Heart right ventricle (tissue), 16 donors: ENCODE measurements at regions not wholly inside any gene's neighbourhood (a gene's known extent, or its start where the extent isn't known, plus 50 kb on each side); places are given as distances from the start of the nearest gene placed in this dataset.

Experiments
- ATAC-seq, 8 donors: fragments of 200-7000 bp; cut with Tn5 transposase; one replicate each; pipeline ENCODE4 v1.9.1; 2020; ENCODE audit warnings: mild to moderate bottlenecking in 8 of 8, moderate library complexity in 8 of 8, moderate number of reproducible peaks in 1 of 8
- DNase-seq, 2 donors: peaks; one replicate each; pipeline ENCODE4 v3.0.0-alpha.2; 2020
- H3K27ac ChIP-seq, 10 donors: fragments of 200-600 bp; sonication (generic) in 2 of 10; one replicate each; pipeline versions ENCODE4 v1.5.0 to v1.8.0; 2020 to 2022; ENCODE audit warnings: mild to moderate bottlenecking in 3 of 10
- H3K27me3 ChIP-seq, 7 donors: fragments of 200-600 bp; one replicate each; pipeline ENCODE4 v1.8.0; 2021 to 2022; ENCODE audit warnings: mild to moderate bottlenecking in 2 of 7
- H3K36me3 ChIP-seq, 9 donors: fragments of 200-600 bp; sonication (generic) in 1 of 9; one replicate each; pipeline versions ENCODE4 v1.5.0 to v1.8.0; 2020 to 2022; ENCODE audit warnings: mild to moderate bottlenecking in 2 of 9
- H3K4me1 ChIP-seq, 9 donors: fragments of 200-600 bp; sonication (generic) in 1 of 9; one replicate each; pipeline versions ENCODE4 v1.5.0 to v1.8.0; 2020 to 2022; ENCODE audit warnings: mild to moderate bottlenecking in 4 of 9
- H3K4me3 ChIP-seq, 10 donors: fragments of 200-600 bp; sonication (generic) in 2 of 10; one replicate each; pipeline versions ENCODE4 v1.5.0 to v1.8.0; 2020 to 2022; ENCODE audit warnings: mild to moderate bottlenecking in 7 of 10, moderate library complexity in 2 of 10
- H3K9me3 ChIP-seq, 11 donors: fragments of 200-600 bp in 10 of 11; sonication (generic) in 2 of 11; one replicate each; pipeline versions ENCODE4 v1.5.0 to v1.8.0; 2013 to 2022; ENCODE audit warnings: mild to moderate bottlenecking in 2 of 11, control low read depth in 1 of 11, moderate library complexity in 1 of 11
- CTCF ChIP-seq, 9 donors: fragments of 200-600 bp; sonication (generic) in 2 of 9; IDR thresholded peaks; one replicate each; pipeline versions ENCODE4 v1.5.0 to v1.8.0; 2021 to 2022; ENCODE audit warnings: antibody characterized with exemption in 9 of 9, mild to moderate bottlenecking in 5 of 9, moderate library complexity in 1 of 9
- WGBS, 2 donors: extraction: QIAGEN DNeasy Blood & Tissue Kit; methylation state at CpG; one replicate each; pipeline ENCODE4 v1.1.7; 2013; ENCODE audit warnings: inconsistent platforms in 1 of 2; 5-methylcytosine and 5-hydroxymethylcytosine counted together
- intact Hi-C, 10 donors: fragments of 100-400 bp; cut with DNase I; formaldehyde crosslinking; loops; one replicate each; pipeline versions ENCODE4 v1.11.1 to v1.14.2; 2022
- donor health status: Arrhythmogenic right ventricular cardiomyopathy.
- donor health status: ischemic (EF 13 %, LVEDD 7.1; RV severe dilation, severe dysfunction).
- donor health status: healthy with polysubstance abuse.
- donor health status: DM: no; HTN: yes; CAD: no.
- donor health status: DM: no; HTN: no; CAD: no.
- donor health status: ischemic (EF 25% LVEDD 6.9; RV normal size, moderate dysfunction).
- donor health status: ischemic (EF 25% LVEDD 5.7; RV mildly dilated, moderate dysfunction).
- donor health status: healthy.
- donor health status: DM: yes; HTN: yes; CAD: no.
- donor health status: Ischemic cardiomyopathy.
- donor health status: ischemic (EF 35%, LVEDD 5.7; RV mildly dilated, moderate dysfunction).
- donor health status: nonischemic (EF 11% LVEDD 7.7; RV severe dilation, severe dysfunction).
- donor health status: DM: yes; HTN: yes; CAD: no.
- donor health status: PGD.
- donor health status: ischemic (EF 29% LVEDD 5.4; RV normal size, mild dysfunction).
- donor health status: nonischemic (EF 23%, LVEDD 6.1; RV moderate dilation, normal function).

GRCh38 chr2:128950758-128951157, 632.1 kb upstream of the HS6ST1 start:
- peaks cover 0 to 8% (median 0%) of the 10 kb centered on the region in 11 donors for H3K9me3 ChIP-seq
- DNase-seq, result no peak
- intact Hi-C loops, result no loop called here
- no peak for ATAC-seq
- H3K36me3 ChIP-seq, result no peaks in the 10 kb centered on the region
- TF ChIP-seq CTCF (IDR thresholded peaks at IDR 0.05), result no peak
- H3K4me3 ChIP-seq, result no peak overlapping the region
- 50 to 64% methylated on average over 4 of the region's 4 CpGs for WGBS, 2 donors
- H3K4me1 ChIP-seq, result no peaks in the 10 kb centered on the region
- H3K27ac ChIP-seq, result no peak overlapping the region
- H3K27me3 ChIP-seq, result peaks cover 0 to 10% (median 0%) of the 10 kb centered on the region in 7 donors

- WGBS, 2 donors, result 76 to 77% methylated on average over 4 of the region's 4 CpGs
- Histone ChIP-seq H3K27me3 (peaks cover 0 to 14% (median 3%) of the 10 kb centered on the region in 7 donors), H3K4me1 (no peaks in the 10 kb centered on the region)
Observed at GRCh38 chr2:128958241-128958640, 639.6 kb upstream of the HS6ST1 start.

GRCh38 chr2:128967646-128968045, 649.0 kb upstream of the HS6ST1 start:
- Histone ChIP-seq H3K4me3 (no peak overlapping the region), H3K27me3 (peaks cover 0 to 4% (median 0%) of the 10 kb centered on the region in 7 donors), H3K9me3 (peaks cover 0 to 18% (median 3%) of the 10 kb centered on the region in 11 donors), H3K4me1 (no peaks in the 10 kb centered on the region), H3K27ac (no peak overlapping the region), H3K36me3 (no peaks in the 10 kb centered on the region)
- DNase-seq (no peak), ATAC-seq (no peak)
- intact Hi-C loops, result no loop called here
- TF ChIP-seq CTCF (IDR thresholded peaks at IDR 0.05), result no peak

More at GRCh38 chr2:128958241-128958640, 639.6 kb upstream of the HS6ST1 start:
- intact Hi-C loops, result no loop called here
- no peak overlapping the region for H3K4me3 ChIP-seq
- no peak for TF ChIP-seq CTCF (IDR thresholded peaks at IDR 0.05)
- H3K9me3 ChIP-seq, result peaks cover 0 to 32% (median 12%) of the 10 kb centered on the region in 11 donors
- no peak for DNase-seq
- H3K36me3 ChIP-seq, result no peaks in the 10 kb centered on the region
- no peak overlapping the region for H3K27ac ChIP-seq
- no peak for ATAC-seq

GRCh38 chr2:128969374-128969773, 650.7 kb upstream of the HS6ST1 start:
- intact Hi-C loops, result no loop called here
- Histone ChIP-seq H3K4me1 (no peaks in the 10 kb centered on the region), H3K27ac (no peak overlapping the region), H3K9me3 (peaks cover 0 to under 1% (median 0%) of the 10 kb centered on the region in 11 donors), H3K27me3 (peaks cover 0 to 9% (median 0%) of the 10 kb centered on the region in 7 donors), H3K36me3 (no peaks in the 10 kb centered on the region), H3K4me3 (no peak overlapping the region)
- DNase-seq (no peak), ATAC-seq (no peak)
- no peak for TF ChIP-seq CTCF (IDR thresholded peaks at IDR 0.05)
